ENCODE measurements at regions not wholly inside any gene's neighbourhood (a gene's known extent, or its start where the extent isn't known, plus 50 kb on each side); places are given as distances from the start of the nearest gene placed in this dataset.

- TF ChIP-seq EZH2 (IDR thresholded peaks at IDR 0.05; ENCODE audit: low read length, unreplicated experiment) (no peak), CTCF (conservative IDR thresholded peaks at IDR 0.05; ENCODE audit: low read depth, low read length) (no peak)
Observed at GRCh38 chr6:145155873-145156782, 579.2 kb downstream of the EPM2A start.

Measured in PC-3 (cell line).